Erythroblast (primary cell): ENCODE measurements at regions not wholly inside any gene's neighbourhood (a gene's known extent, or its start where the extent isn't known, plus 50 kb on each side); places are given as distances from the start of the nearest gene placed in this dataset.

Experiments
- GATA1 ChIP-seq: IDR thresholded peaks from 2 replicates; pipeline ENCODE4 v1.6.1; 2011; ENCODE audit warnings: low read depth, mild to moderate bottlenecking, control low read depth, low read length, moderate library complexity
- POLR2A ChIP-seq: IDR thresholded peaks from 2 replicates; pipeline ENCODE4 v1.6.1; 2011; ENCODE audit warnings: mild to moderate bottlenecking, low read length

- TF ChIP-seq POLR2A (no peak), GATA1 (no peak)
These were observed 565.6 kb downstream of the TMEM182 start for GRCh38 chr2:103327386-103327785.
